Memory B cell (primary cell): ENCODE measurements at regions not wholly inside any gene's neighbourhood (a gene's known extent, or its start where the extent isn't known, plus 50 kb on each side); places are given as distances from the start of the nearest gene placed in this dataset.
"Not testable (repeated sequence)": the region's sequence is repeated elsewhere in the genome, so short reads cannot be mapped to it uniquely, and the experiment has no call there.

Experiments used
- ATAC-seq: fragments of 150-1000 bp; cut with Tn5 transposase; 2 replicates; pipeline ENCODE4 v1.10.0; 2021; ENCODE audit warnings: low read depth, mild to moderate bottlenecking, moderate library complexity
- DNase-seq, 2 donors: peaks; one replicate each; pipeline ENCODE4 v3.0.0; 2022; ENCODE audit warnings: low spot score in 2 of 2
- H3K27ac Mint-ChIP-seq: one replicate; pipeline ENCODE4 v1.8.0; 2022; ENCODE audit warnings: mild to moderate bottlenecking, moderate library complexity, mixed read lengths
- H3K27me3 Mint-ChIP-seq: one replicate; pipeline ENCODE4 v1.8.0; 2022; ENCODE audit warnings: mixed read lengths
- H3K36me3 Mint-ChIP-seq: one replicate; pipeline ENCODE4 v1.8.0; 2022; ENCODE audit warnings: mild to moderate bottlenecking, mixed read lengths
- H3K4me1 Mint-ChIP-seq: one replicate; pipeline ENCODE4 v1.8.0; 2022; ENCODE audit warnings: mixed read lengths
- H3K4me3 Mint-ChIP-seq: one replicate; pipeline ENCODE4 v1.8.0; 2022; ENCODE audit warnings: mild to moderate bottlenecking, moderate library complexity, mixed read lengths
- H3K9me3 Mint-ChIP-seq: one replicate; pipeline ENCODE4 v1.8.0; 2022; ENCODE audit warnings: mixed read lengths

DNA sequence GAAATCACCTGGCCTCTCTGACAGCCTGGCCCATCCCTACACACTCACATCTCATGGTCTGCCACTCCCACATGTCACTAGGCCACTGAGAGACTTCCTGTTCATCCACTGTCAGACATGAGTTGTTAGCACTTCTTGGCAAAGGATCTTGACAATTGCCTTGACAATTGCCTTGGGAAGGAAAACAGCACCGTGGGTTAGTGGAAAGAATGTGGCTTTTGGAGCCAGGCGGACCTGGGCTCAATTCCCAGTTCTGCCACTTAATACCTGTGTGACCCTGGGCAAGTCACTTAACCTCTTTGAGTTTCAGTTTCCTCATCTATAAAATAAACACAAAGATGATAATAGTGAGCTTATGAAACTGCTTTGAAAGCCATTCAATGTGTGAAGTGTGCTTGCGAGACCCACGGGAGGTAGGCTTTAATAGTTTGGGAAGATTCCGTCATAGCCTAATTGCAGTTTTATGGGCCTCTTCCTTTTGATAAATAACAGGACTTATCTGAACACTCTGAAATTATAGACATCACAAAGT lies 250.4 kb downstream of the C12orf75 start:
- no peaks in the 10 kb centered on the region for H3K36me3 Mint-ChIP-seq
- H3K27ac Mint-ChIP-seq: no peak overlapping the region
- no peak for DNase-seq
- no peaks in the 10 kb centered on the region for H3K4me1 Mint-ChIP-seq
- no peak overlapping the region for H3K4me3 Mint-ChIP-seq
- H3K9me3 Mint-ChIP-seq: no peaks in the 10 kb centered on the region
- no peak for ATAC-seq
- H3K27me3 Mint-ChIP-seq: peaks cover 11% of the 10 kb centered on the region

- no peak for ATAC-seq
- H3K4me3 Mint-ChIP-seq: no peak overlapping the region
- peaks cover 1% of the 10 kb centered on the region for H3K9me3 Mint-ChIP-seq
- H3K27ac Mint-ChIP-seq: no peak overlapping the region
- DNase-seq: no peak
- no peaks in the 10 kb centered on the region for H3K4me1 Mint-ChIP-seq
- peaks cover 13% of the 10 kb centered on the region for H3K27me3 Mint-ChIP-seq
- no peaks in the 10 kb centered on the region for H3K36me3 Mint-ChIP-seq
Observed at GRCh38 chr12:105581420-105581819, 250.9 kb downstream of the C12orf75 start.

- no peaks in the 10 kb centered on the region for H3K4me1 Mint-ChIP-seq
Observed at GRCh38 chr12:105585107-105585506, 254.6 kb downstream of the C12orf75 start.

DNA sequence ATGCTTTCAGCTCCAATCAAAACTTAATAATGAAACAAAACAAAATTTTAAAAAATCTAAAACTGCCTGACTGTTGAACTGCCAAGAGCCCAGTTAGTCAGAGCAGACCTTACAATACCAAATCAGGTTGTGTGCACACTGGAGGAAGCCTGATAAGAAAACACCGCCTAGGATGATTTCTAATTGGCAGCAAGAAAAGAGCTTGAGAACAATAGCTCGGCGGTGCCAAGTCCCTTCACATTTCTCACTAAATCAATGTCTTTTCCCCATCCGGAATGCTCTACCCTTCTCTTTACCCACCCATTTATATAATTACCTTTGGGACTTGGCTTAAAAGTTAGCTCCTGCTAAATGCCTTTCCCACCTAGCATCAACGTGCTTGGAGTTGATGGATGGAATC lies 256.7 kb downstream of the C12orf75 start:
- no peaks in the 10 kb centered on the region for H3K36me3 Mint-ChIP-seq
- H3K9me3 Mint-ChIP-seq: peaks cover 1% of the 10 kb centered on the region
- no peak overlapping the region for H3K4me3 Mint-ChIP-seq
- no peak overlapping the region for H3K27ac Mint-ChIP-seq
- DNase-seq (no peak), ATAC-seq (no peak)
- peaks cover 9% of the 10 kb centered on the region for H3K27me3 Mint-ChIP-seq
- H3K4me1 Mint-ChIP-seq: no peaks in the 10 kb centered on the region

More at GRCh38 chr12:105585107-105585506, 254.6 kb downstream of the C12orf75 start:
- Mint-ChIP-seq H3K36me3 (no peaks in the 10 kb centered on the region), H3K4me3 (no peak overlapping the region), H3K27me3 (peaks cover 9% of the 10 kb centered on the region), H3K9me3 (peaks cover 1% of the 10 kb centered on the region), H3K27ac (no peak overlapping the region)
- no peak for ATAC-seq
- DNase-seq: no peak

GRCh38 chr12:105588106-105588505 lies 257.6 kb downstream of the C12orf75 start:
- no peak overlapping the region for H3K4me3 Mint-ChIP-seq
- H3K36me3 Mint-ChIP-seq: no peaks in the 10 kb centered on the region
- H3K27ac Mint-ChIP-seq: no peak overlapping the region
- peaks cover 1% of the 10 kb centered on the region for H3K9me3 Mint-ChIP-seq
- ATAC-seq (no peak), DNase-seq (no peak)
- no peaks in the 10 kb centered on the region for H3K4me1 Mint-ChIP-seq
- H3K27me3 Mint-ChIP-seq: peaks cover 9% of the 10 kb centered on the region

DNA sequence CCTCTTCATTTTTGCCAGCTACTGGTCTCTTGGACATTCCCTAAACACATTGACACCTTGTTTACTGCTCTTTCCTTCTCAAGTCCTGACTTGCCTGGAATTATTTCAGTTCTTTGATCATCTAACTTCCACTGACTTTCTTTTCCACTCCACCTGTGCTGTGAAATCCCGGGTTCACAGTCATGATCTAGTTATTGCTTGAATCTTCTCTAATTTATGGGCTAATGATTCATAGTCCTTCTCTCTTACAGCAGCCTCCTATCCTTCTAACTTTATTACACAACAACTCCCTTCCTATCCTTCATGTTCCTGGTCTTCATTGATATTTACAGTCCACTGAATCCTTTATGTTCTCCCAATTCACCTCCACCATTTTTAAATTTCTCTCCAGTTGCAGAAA lies 260.1 kb downstream of the C12orf75 start:
- no peak overlapping the region for H3K27ac Mint-ChIP-seq
- ATAC-seq (no peak), DNase-seq (no peak)
- H3K27me3 Mint-ChIP-seq: peaks cover 8% of the 10 kb centered on the region
- H3K36me3 Mint-ChIP-seq: no peaks in the 10 kb centered on the region
- peaks cover 3% of the 10 kb centered on the region for H3K9me3 Mint-ChIP-seq
- no peaks in the 10 kb centered on the region for H3K4me1 Mint-ChIP-seq
- H3K4me3 Mint-ChIP-seq: no peak overlapping the region

- Mint-ChIP-seq H3K27ac (no peak overlapping the region), H3K4me3 (no peak overlapping the region), H3K9me3 (peaks cover 1% of the 10 kb centered on the region), H3K4me1 (no peaks in the 10 kb centered on the region), H3K36me3 (no peaks in the 10 kb centered on the region), H3K27me3 (peaks cover 4% of the 10 kb centered on the region)
- DNase-seq (no peak), ATAC-seq (no peak)
Observed at GRCh38 chr12:105595440-105595839, 264.9 kb downstream of the C12orf75 start.

GRCh38 chr12:105596731-105597130 lies 266.2 kb downstream of the C12orf75 start:
- no peak overlapping the region for H3K27ac Mint-ChIP-seq
- H3K4me3 Mint-ChIP-seq: no peak overlapping the region
- DNase-seq: no peak
- H3K9me3 Mint-ChIP-seq: peaks cover 1% of the 10 kb centered on the region
- no peak for ATAC-seq
- H3K27me3 Mint-ChIP-seq: peaks cover 4% of the 10 kb centered on the region
- H3K4me1 Mint-ChIP-seq: no peaks in the 10 kb centered on the region
- H3K36me3 Mint-ChIP-seq: no peaks in the 10 kb centered on the region

- ATAC-seq (no peak), DNase-seq (no peak)
- no peak overlapping the region for H3K27ac Mint-ChIP-seq
- peaks cover 1% of the 10 kb centered on the region for H3K9me3 Mint-ChIP-seq
- no peak overlapping the region for H3K4me3 Mint-ChIP-seq
- H3K36me3 Mint-ChIP-seq: no peaks in the 10 kb centered on the region
- peaks cover 4% of the 10 kb centered on the region for H3K27me3 Mint-ChIP-seq
- H3K4me1 Mint-ChIP-seq: no peaks in the 10 kb centered on the region
Observed at GRCh38 chr12:105598031-105598430, 267.5 kb downstream of the C12orf75 start.

DNA sequence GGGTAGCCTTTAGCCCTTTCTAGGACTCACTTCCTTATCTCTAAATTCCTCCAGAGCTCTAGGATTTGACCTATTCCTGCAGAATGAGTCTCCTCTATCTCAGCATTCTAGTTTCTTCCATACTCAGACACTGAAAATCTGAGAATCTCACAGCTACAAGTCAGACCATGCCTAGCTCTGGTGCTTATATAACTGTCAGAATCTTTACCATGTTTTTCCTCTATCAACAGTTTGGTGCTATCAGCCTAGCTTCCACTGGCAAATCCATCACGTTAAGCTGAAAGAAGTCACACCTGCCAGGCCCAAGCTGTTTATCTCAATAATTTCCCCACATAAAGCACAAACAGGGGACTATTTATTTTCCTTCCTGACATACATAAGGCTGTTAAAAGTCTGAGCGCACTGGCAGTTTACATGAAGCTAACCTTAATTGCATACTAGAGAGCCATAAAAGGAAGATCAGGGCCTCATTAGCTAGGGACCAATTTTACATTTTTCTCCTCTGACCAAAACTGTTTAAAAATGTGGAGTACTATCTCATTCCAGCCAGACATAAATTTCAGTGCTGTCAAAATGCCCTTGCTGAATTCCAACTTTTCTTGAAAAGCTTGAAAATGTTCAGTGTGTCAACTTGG lies 270.5 kb downstream of the C12orf75 start:
- Mint-ChIP-seq H3K4me1 (no peaks in the 10 kb centered on the region), H3K27ac (no peak overlapping the region), H3K36me3 (no peaks in the 10 kb centered on the region), H3K9me3 (no peaks in the 10 kb centered on the region), H3K27me3 (peaks cover 4% of the 10 kb centered on the region), H3K4me3 (no peak overlapping the region)
- no peak for ATAC-seq
- no peak for DNase-seq

DNA sequence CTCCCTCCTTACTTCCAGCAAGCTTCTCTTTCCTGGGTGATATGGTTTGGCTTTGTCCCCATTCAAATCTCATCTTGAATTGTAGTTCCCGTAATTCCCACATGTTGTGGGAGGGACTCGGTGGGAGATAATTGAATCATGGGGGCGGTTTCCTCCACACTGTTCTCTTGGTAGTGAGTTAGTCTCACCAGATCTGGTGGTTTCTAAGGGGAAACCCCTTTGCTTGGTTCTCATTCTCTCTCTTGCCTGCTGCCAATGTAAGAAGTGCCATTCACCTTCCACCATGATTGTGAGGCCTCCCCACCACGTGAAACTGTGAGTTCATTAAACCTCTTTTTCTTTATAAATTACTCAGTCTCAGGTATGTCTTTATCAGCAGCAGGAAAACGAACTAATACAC lies 271.8 kb downstream of the C12orf75 start:
- not testable (repeated sequence) for H3K4me1 Mint-ChIP-seq, DNase-seq, ATAC-seq, H3K36me3 Mint-ChIP-seq, H3K27me3 Mint-ChIP-seq, H3K9me3 Mint-ChIP-seq, H3K4me3 Mint-ChIP-seq, H3K27ac Mint-ChIP-seq

DNA sequence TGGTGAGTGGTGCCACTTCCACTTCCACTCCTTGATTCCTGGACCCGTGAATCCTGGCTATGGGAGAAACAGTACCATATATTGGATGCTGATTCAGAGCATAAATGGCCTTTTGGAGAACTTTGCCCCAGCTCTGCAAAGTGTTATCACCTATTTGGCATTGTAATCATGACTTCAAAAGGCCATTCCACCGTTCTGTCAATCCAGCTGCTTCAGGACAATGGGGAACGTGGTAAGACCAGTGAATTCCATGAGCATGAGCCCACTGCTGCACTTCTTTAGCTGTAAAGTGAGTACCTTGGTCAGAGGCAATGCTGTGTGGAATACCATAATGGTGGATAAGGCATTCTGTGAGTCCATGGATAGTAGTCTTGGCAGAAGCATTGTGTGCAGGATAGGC lies 273.8 kb downstream of the C12orf75 start:
- not testable (repeated sequence) for DNase-seq, H3K27me3 Mint-ChIP-seq, H3K27ac Mint-ChIP-seq, H3K9me3 Mint-ChIP-seq, H3K4me3 Mint-ChIP-seq, ATAC-seq, H3K36me3 Mint-ChIP-seq, H3K4me1 Mint-ChIP-seq

GRCh38 chr12:105606613-105607012 lies 276.1 kb downstream of the C12orf75 start:
- not testable (repeated sequence) for H3K4me3 Mint-ChIP-seq, H3K36me3 Mint-ChIP-seq, H3K27me3 Mint-ChIP-seq, H3K4me1 Mint-ChIP-seq, DNase-seq, ATAC-seq, H3K9me3 Mint-ChIP-seq, H3K27ac Mint-ChIP-seq

GRCh38 chr12:105609001-105609400 lies 278.5 kb downstream of the C12orf75 start:
- H3K36me3 Mint-ChIP-seq, ATAC-seq, H3K4me3 Mint-ChIP-seq, H3K27ac Mint-ChIP-seq, H3K27me3 Mint-ChIP-seq, DNase-seq, H3K9me3 Mint-ChIP-seq, H3K4me1 Mint-ChIP-seq: not testable (repeated sequence)

- ATAC-seq (no peak), DNase-seq (no peak)
- Mint-ChIP-seq H3K9me3 (no peaks in the 10 kb centered on the region), H3K4me1 (no peaks in the 10 kb centered on the region), H3K4me3 (no peak overlapping the region), H3K36me3 (no peaks in the 10 kb centered on the region), H3K27me3 (no peaks in the 10 kb centered on the region), H3K27ac (no peak overlapping the region)
Observed at GRCh38 chr12:105610459-105610858, 280.0 kb downstream of the C12orf75 start.
